ENCODE measurements at regions not wholly inside any gene's neighbourhood (a gene's known extent, or its start where the extent isn't known, plus 50 kb on each side); places are given as distances from the start of the nearest gene placed in this dataset.

DNA sequence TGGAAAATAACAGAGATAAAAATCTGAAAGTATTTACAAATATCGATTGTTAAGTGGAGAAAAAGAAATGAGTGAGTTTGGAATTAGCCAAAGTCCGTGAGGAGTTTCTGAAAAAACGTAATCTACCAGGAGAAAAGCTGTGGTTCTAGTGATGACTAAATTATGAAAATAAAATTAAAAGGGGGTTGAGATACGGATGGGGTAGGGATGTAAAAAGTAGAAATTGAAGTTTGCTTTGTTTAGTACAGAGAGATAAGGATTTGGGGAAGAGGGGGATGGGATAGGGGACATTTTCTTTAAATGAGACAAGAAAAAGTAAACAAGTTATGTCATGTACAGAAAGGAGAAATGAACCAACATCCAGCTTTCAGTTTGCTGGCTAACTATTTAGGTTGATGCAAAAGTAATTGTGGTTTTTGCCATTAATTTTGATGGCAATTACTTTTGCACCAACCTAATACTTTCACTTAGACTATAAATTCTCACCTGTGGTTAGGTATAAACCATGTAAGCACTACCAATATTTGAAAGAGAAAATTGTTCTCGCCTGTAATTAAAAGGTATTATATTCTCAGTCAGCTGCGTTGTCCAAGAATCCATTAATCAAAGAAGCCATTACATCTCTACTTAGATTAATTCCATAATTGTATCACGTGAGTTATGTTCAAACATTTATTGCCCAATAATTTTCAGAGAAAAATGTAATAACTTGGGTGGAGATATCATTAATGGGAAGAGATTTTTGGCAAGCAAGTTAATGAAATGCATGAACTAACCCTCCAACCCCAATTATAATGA is 143.0 kb upstream of the NRP1 start:
- TF ChIP-seq USF1 (IDR thresholded peaks at IDR 0.05) (no peak), NFIC (IDR thresholded peaks at IDR 0.05) (no peak), CEBPB (IDR thresholded peaks at IDR 0.05) (no peak), EGR1 (IDR thresholded peaks at IDR 0.05) (no peak), TEAD4 (IDR thresholded peaks at IDR 0.05) (no peak), CREB1 (IDR thresholded peaks at IDR 0.05; ENCODE audit: low read depth) (no peak), TAF1 (IDR thresholded peaks at IDR 0.05; ENCODE audit: low read depth) (no peak), TCF12 (IDR thresholded peaks at IDR 0.05; ENCODE audit: low read depth) (no peak), RAD21 (IDR thresholded peaks at IDR 0.05; ENCODE audit: low read depth) (no peak), FOXM1 (IDR thresholded peaks at IDR 0.05; ENCODE audit: borderline replicate concordance, low read depth) (no peak), ZBTB7A (IDR thresholded peaks at IDR 0.05; ENCODE audit: low read depth) (no peak), YY1 (IDR thresholded peaks at IDR 0.05; ENCODE audit: low read depth) (no peak)
- TF ChIP-seq, protein P1, sequence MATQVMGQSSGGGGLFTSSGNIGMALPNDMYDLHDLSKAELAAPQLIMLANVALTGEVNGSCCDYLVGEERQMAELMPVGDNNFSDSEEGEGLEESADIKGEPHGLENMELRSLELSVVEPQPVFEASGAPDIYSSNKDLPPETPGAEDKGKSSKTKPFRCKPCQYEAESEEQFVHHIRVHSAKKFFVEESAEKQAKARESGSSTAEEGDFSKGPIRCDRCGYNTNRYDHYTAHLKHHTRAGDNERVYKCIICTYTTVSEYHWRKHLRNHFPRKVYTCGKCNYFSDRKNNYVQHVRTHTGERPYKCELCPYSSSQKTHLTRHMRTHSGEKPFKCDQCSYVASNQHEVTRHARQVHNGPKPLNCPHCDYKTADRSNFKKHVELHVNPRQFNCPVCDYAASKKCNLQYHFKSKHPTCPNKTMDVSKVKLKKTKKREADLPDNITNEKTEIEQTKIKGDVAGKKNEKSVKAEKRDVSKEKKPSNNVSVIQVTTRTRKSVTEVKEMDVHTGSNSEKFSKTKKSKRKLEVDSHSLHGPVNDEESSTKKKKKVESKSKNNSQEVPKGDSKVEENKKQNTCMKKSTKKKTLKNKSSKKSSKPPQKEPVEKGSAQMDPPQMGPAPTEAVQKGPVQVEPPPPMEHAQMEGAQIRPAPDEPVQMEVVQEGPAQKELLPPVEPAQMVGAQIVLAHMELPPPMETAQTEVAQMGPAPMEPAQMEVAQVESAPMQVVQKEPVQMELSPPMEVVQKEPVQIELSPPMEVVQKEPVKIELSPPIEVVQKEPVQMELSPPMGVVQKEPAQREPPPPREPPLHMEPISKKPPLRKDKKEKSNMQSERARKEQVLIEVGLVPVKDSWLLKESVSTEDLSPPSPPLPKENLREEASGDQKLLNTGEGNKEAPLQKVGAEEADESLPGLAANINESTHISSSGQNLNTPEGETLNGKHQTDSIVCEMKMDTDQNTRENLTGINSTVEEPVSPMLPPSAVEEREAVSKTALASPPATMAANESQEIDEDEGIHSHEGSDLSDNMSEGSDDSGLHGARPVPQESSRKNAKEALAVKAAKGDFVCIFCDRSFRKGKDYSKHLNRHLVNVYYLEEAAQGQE (IDR thresholded peaks at IDR 0.05; ENCODE audit: low read depth): no peak
- TF ChIP-seq, protein P2, sequence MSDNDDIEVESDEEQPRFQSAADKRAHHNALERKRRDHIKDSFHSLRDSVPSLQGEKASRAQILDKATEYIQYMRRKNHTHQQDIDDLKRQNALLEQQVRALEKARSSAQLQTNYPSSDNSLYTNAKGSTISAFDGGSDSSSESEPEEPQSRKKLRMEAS (IDR thresholded peaks at IDR 0.05): no peak

DNA sequence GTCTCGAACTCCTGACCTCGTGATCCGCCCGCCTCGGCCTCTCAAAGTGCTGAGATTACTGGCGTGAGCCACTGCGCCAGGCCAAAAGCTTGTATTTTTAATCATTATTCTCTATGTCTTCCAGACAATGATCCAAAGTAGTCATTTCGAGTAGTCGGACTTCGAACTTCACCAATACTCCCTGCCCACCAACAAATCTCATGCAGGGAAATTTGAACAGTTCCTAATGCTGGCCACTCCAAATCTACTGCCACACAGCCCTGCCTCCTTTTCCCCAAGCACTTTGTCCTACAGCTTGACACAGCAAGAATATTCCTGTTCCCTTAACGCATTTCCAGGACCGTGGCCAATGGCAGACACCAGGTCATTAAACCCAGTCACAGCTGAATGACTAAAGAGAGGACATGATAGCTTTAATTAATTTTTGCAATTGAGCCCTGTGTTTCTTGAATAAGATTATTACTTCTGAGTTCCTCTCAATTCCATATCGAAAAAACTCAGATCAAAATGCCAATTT is 142.3 kb upstream of the NRP1 start:
- no peak for TF ChIP-seq ZBTB7A (IDR thresholded peaks at IDR 0.05; ENCODE audit: low read depth)
- TF ChIP-seq CEBPB (IDR thresholded peaks at IDR 0.05): no peak
- no peak for TF ChIP-seq TAF1 (IDR thresholded peaks at IDR 0.05; ENCODE audit: low read depth)
- TF ChIP-seq, protein P2 (IDR thresholded peaks at IDR 0.05): no peak
- TF ChIP-seq, protein P1 (IDR thresholded peaks at IDR 0.05; ENCODE audit: low read depth): no peak
- TF ChIP-seq EP300 (IDR thresholded peaks at IDR 0.05; ENCODE audit: borderline replicate concordance): no peak
- no peak for TF ChIP-seq USF1 (IDR thresholded peaks at IDR 0.05)
- TF ChIP-seq EGR1 (IDR thresholded peaks at IDR 0.05): no peak
- TF ChIP-seq TCF12 (IDR thresholded peaks at IDR 0.05; ENCODE audit: low read depth): no peak
- no peak for TF ChIP-seq YY1 (IDR thresholded peaks at IDR 0.05; ENCODE audit: low read depth)
- TF ChIP-seq CREB1 (IDR thresholded peaks at IDR 0.05; ENCODE audit: low read depth): no peak
- TF ChIP-seq FOXM1 (IDR thresholded peaks at IDR 0.05; ENCODE audit: borderline replicate concordance, low read depth): no peak
- TF ChIP-seq NFIC (IDR thresholded peaks at IDR 0.05): no peak
- TF ChIP-seq TEAD4 (IDR thresholded peaks at IDR 0.05): no peak
- TF ChIP-seq RAD21 (IDR thresholded peaks at IDR 0.05; ENCODE audit: low read depth): no peak

DNA sequence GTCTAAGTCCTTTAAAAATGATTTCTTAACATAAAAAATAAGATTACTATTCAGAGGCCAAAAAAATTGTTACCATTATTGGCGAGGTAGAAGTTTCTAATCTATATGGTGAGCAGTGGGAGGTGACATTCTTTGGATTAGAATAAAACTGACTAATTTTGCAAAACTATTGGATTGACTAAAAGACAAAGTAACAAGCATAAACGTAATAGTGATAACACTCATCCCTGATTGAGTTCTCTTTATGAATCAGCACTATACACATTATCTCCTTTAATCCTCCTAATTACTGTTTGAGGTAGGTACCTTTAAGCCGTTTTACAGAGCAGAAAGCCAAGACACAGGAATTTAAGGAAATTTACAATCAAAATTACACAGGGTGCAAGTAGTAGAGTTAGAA is 139.2 kb upstream of the NRP1 start:
- TF ChIP-seq TCF12 (IDR thresholded peaks at IDR 0.05; ENCODE audit: low read depth): no peak
- TF ChIP-seq TAF1 (IDR thresholded peaks at IDR 0.05; ENCODE audit: low read depth): no peak
- no peak for TF ChIP-seq CREB1 (IDR thresholded peaks at IDR 0.05; ENCODE audit: low read depth)
- no peak for TF ChIP-seq FOXM1 (IDR thresholded peaks at IDR 0.05; ENCODE audit: borderline replicate concordance, low read depth)
- TF ChIP-seq NFIC (IDR thresholded peaks at IDR 0.05): no peak
- TF ChIP-seq RAD21 (IDR thresholded peaks at IDR 0.05; ENCODE audit: low read depth): no peak
- TF ChIP-seq, protein P2 (IDR thresholded peaks at IDR 0.05): no peak
- no peak for TF ChIP-seq ZBTB7A (IDR thresholded peaks at IDR 0.05; ENCODE audit: low read depth)
- TF ChIP-seq, protein P1 (IDR thresholded peaks at IDR 0.05; ENCODE audit: low read depth): no peak
- no peak for TF ChIP-seq CEBPB (IDR thresholded peaks at IDR 0.05)
- TF ChIP-seq USF1 (IDR thresholded peaks at IDR 0.05): no peak
- no peak for TF ChIP-seq TEAD4 (IDR thresholded peaks at IDR 0.05)
- no peak for TF ChIP-seq YY1 (IDR thresholded peaks at IDR 0.05; ENCODE audit: low read depth)
- TF ChIP-seq EP300 (IDR thresholded peaks at IDR 0.05; ENCODE audit: borderline replicate concordance): no peak
- TF ChIP-seq EGR1 (IDR thresholded peaks at IDR 0.05): no peak
